HL-60 (cell line): ENCODE measurements at regions not wholly inside any gene's neighbourhood (a gene's known extent, or its start where the extent isn't known, plus 50 kb on each side); places are given as distances from the start of the nearest gene placed in this dataset.

Source experiments
- DNase-seq, 2 experiments: peaks; one replicate each; pipeline ENCODE4 v3.0.0-alpha.2; 2010 to 2020; ENCODE audit warnings: low read depth in 1 of 2, low spot score in 1 of 2
- H3K27ac ChIP-seq: fragments of 250-450 bp; sonication (Bioruptor Pico); replicated peaks from 2 replicates; pipeline ENCODE4 v1.5.1; 2020; ENCODE audit warnings: mild to moderate bottlenecking, moderate library complexity
- H3K27me3 ChIP-seq: fragments of 250-450 bp; sonication (Bioruptor Pico); 2 replicates; pipeline ENCODE4 v1.5.1; 2021; ENCODE audit warnings: mild to moderate bottlenecking, moderate library complexity; ENCODE audit not compliant: insufficient read depth, poor library complexity, severe bottlenecking
- H3K4me3 ChIP-seq: replicated peaks from 2 replicates; pipeline ENCODE4 v1.5.1; 2011; ENCODE audit warnings: mild to moderate bottlenecking, control low read depth, low read length; ENCODE audit not compliant: insufficient read depth
- GABPA ChIP-seq: IDR thresholded peaks from 2 replicates; pipeline ENCODE4 v1.6.1; 2012; ENCODE audit warnings: low read depth
- POLR2AphosphoS5 ChIP-seq: IDR thresholded peaks from 2 replicates; pipeline ENCODE4 v1.6.1; 2012; ENCODE audit warnings: low read depth
- SPI1 ChIP-seq: IDR thresholded peaks from 2 replicates; pipeline ENCODE4 v1.6.1; 2012; ENCODE audit warnings: low read depth, mild to moderate bottlenecking, borderline replicate concordance
- TF ChIP-seq, protein P1 (sequence below): IDR thresholded peaks from one replicate; pipeline ENCODE4 v1.5.1; 2011; ENCODE audit warnings: low read length, control low read depth, inconsistent platforms; ENCODE audit not compliant: insufficient read depth
- TF ChIP-seq, protein P2 (sequence below): IDR thresholded peaks from 2 replicates; pipeline ENCODE4 v1.6.1; 2012; ENCODE audit warnings: low read depth; ENCODE audit not compliant: insufficient replicate concordance

DNA sequence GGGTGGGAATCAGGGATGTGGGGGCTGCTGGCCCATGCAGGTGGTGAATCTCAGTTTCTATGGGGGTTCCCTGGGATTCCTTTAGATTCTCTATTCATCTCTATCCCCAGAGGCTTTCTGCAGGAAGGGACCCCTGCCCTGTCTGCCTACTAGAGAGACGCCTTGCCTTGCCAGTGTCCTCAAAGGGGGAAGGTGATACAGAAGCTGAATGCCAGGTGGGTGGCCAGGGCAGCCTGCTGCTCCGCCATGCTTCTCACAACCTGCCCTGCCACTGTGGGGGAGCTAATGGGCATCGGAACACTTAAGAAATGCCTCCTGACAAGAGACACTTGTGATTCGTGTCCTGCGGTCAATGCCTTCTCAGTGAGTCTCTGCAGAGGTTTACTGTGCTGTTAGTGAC lies 368.4 kb downstream of the EN1 start:
- Histone ChIP-seq H3K27me3 (peaks cover 4% of the 10 kb centered on the region), H3K27ac (no peak overlapping the region), H3K4me3 (no peak overlapping the region)
- DNase-seq = no peak
- no peak for TF ChIP-seq POLR2AphosphoS5
- TF ChIP-seq, protein P1, sequence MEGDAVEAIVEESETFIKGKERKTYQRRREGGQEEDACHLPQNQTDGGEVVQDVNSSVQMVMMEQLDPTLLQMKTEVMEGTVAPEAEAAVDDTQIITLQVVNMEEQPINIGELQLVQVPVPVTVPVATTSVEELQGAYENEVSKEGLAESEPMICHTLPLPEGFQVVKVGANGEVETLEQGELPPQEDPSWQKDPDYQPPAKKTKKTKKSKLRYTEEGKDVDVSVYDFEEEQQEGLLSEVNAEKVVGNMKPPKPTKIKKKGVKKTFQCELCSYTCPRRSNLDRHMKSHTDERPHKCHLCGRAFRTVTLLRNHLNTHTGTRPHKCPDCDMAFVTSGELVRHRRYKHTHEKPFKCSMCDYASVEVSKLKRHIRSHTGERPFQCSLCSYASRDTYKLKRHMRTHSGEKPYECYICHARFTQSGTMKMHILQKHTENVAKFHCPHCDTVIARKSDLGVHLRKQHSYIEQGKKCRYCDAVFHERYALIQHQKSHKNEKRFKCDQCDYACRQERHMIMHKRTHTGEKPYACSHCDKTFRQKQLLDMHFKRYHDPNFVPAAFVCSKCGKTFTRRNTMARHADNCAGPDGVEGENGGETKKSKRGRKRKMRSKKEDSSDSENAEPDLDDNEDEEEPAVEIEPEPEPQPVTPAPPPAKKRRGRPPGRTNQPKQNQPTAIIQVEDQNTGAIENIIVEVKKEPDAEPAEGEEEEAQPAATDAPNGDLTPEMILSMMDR = no peak
- TF ChIP-seq GABPA = no peak
- TF ChIP-seq SPI1 = no peak
- TF ChIP-seq, protein P2, sequence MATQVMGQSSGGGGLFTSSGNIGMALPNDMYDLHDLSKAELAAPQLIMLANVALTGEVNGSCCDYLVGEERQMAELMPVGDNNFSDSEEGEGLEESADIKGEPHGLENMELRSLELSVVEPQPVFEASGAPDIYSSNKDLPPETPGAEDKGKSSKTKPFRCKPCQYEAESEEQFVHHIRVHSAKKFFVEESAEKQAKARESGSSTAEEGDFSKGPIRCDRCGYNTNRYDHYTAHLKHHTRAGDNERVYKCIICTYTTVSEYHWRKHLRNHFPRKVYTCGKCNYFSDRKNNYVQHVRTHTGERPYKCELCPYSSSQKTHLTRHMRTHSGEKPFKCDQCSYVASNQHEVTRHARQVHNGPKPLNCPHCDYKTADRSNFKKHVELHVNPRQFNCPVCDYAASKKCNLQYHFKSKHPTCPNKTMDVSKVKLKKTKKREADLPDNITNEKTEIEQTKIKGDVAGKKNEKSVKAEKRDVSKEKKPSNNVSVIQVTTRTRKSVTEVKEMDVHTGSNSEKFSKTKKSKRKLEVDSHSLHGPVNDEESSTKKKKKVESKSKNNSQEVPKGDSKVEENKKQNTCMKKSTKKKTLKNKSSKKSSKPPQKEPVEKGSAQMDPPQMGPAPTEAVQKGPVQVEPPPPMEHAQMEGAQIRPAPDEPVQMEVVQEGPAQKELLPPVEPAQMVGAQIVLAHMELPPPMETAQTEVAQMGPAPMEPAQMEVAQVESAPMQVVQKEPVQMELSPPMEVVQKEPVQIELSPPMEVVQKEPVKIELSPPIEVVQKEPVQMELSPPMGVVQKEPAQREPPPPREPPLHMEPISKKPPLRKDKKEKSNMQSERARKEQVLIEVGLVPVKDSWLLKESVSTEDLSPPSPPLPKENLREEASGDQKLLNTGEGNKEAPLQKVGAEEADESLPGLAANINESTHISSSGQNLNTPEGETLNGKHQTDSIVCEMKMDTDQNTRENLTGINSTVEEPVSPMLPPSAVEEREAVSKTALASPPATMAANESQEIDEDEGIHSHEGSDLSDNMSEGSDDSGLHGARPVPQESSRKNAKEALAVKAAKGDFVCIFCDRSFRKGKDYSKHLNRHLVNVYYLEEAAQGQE = no peak

DNA sequence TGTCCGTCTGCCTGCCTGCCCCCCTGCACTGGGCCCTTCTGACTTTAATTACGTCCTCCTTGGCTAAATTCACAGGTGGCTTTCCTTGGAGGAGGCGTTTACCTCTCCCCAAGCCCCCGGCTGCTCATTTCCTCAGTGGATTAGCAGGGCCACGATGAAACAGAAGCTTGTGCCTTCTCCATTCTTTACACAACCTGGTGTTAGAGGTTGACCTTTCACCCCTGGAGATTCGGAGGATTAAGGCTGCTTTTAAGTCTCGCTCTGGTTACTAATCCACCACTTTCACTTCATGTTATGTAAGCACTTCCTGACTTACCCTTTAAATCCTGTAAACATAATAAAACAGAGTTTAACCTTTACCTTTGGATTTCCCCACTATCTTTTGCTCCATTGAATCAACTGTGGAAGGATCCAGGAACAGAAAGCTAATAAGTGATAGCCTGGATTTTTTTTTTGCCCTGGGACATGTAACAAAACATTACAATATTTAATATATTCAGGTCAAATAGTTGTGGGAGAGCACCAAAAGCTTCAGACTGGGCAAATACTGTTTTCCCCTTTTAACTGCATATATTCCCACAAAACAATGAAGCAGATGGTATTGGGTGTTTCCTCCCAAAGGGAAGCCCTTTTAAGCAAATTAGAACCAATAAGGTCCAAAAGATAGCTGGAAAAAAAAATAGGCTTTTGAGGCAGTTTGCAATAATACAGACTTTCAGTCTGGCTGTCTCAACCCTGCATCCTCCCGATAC lies 370.2 kb downstream of the EN1 start:
- no peak for DNase-seq
- H3K27me3 ChIP-seq = peaks cover 8% of the 10 kb centered on the region
- no peak overlapping the region for H3K27ac ChIP-seq

DNA sequence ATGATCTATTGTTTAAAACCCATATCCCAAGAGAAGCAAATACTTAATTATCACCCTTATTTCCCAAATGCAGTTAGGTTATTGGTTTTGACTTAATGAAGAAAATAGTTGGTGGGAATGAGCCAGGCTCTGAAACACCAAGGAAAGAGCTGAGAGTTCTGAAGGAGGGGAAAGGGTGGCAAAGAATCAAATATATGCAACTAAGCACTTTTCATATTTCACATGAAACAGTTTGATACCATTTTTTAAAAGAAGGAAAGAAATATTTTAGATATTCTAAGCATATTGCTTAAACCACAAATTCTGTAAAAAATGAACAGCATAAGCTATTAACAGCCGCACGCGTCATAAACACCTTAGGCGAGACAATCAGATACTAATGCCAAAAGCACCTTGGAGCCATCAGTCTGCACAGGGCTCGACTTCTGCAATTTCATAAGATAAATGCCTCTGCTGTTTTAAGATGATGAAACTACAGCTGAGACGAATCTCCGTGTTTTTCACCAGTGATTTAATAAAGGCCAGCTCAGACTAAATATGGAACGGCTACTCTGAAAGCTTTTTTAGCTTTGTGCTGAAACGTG lies 371.7 kb downstream of the EN1 start:
- no peak for DNase-seq
- TF ChIP-seq, protein P1 = no peak
- TF ChIP-seq, protein P2 = no peak
- TF ChIP-seq POLR2AphosphoS5 (no peak), GABPA (no peak), SPI1 (no peak)
- H3K4me3 ChIP-seq = no peak overlapping the region
- no peak overlapping the region for H3K27ac ChIP-seq
- peaks cover 8% of the 10 kb centered on the region for H3K27me3 ChIP-seq

More for the DNA sequence above, 370.2 kb downstream of the EN1 start:
- H3K4me3 ChIP-seq = no peak overlapping the region
- TF ChIP-seq, protein P1 = no peak
- TF ChIP-seq GABPA (no peak), POLR2AphosphoS5 (no peak), SPI1 (no peak)
- TF ChIP-seq, protein P2 = no peak
